IMR-90 (cell line): ENCODE measurements at regions not wholly inside any gene's neighbourhood (a gene's known extent, or its start where the extent isn't known, plus 50 kb on each side); places are given as distances from the start of the nearest gene placed in this dataset.
A peak's percentile ranks its signal among the peaks of the same experiment; 100 is the strongest.
"Not testable (repeated sequence)": the region's sequence is repeated elsewhere in the genome, so short reads cannot be mapped to it uniquely, and the experiment has no call there.

Experiments
- ATAC-seq: fragments of 200-7000 bp; cut with Tn5 transposase; 2 replicates; pipeline ENCODE4 v1.9.1; 2020; ENCODE audit warnings: low read depth, mild to moderate bottlenecking, moderate library complexity
- BruUV-seq: library from RNA; stranded (reverse); fragments of 400-500 nt; replicated peaks from 2 replicates; lab custom pipeline; 2021; lab: Mats Ljungman, UMichigan
- CTCF ChIA-PET: fragments of 300-600 bp; formaldehyde crosslinking; extraction: SDS; loops from one replicate; lab custom pipeline; 2021; ENCODE audit warnings: antibody characterized with exemption; lab: Yijun Ruan, JAX
- POLR2A ChIA-PET: fragments of 300-600 bp; sonication (Branson Sonifier 250); formaldehyde crosslinking; loops from one replicate; lab custom pipeline; 2022; ENCODE audit warnings: antibody characterized with exemption; ENCODE audit not compliant: unreplicated experiment; lab: Charles Lee
- DNase-seq: peaks from one replicate; pipeline ENCODE4 v3.0.0; 2013
- H2AFZ ChIP-seq: replicated peaks from 2 replicates; pipeline ENCODE3; 2013; ENCODE audit warnings: low read length, mild to moderate bottlenecking; ENCODE audit not compliant: poor library complexity
- H2AK5ac ChIP-seq: 2 replicates; pipeline ENCODE4 v1.6.1; 2013; ENCODE audit warnings: low read depth, low read length, inconsistent platforms
- H2AK9ac ChIP-seq: replicated peaks from 2 replicates; pipeline ENCODE3; 2013; ENCODE audit warnings: mild to moderate bottlenecking, low read depth, low read length, moderate library complexity; ENCODE audit not compliant: poor library complexity
- H2BK120ac ChIP-seq: 2 replicates; pipeline ENCODE4 v1.6.1; 2013; ENCODE audit warnings: low read depth, low read length, inconsistent platforms
- H2BK15ac ChIP-seq: 3 replicates; pipeline ENCODE4 v1.6.1; 2013; ENCODE audit warnings: low read depth, low read length, inconsistent platforms
- H2BK20ac ChIP-seq: 2 replicates; pipeline ENCODE4 v1.6.1; 2013; ENCODE audit warnings: low read depth, mild to moderate bottlenecking, inconsistent platforms, low read length, moderate library complexity
- H2BK5ac ChIP-seq: 2 replicates; pipeline ENCODE4 v1.6.1; 2013; ENCODE audit warnings: mild to moderate bottlenecking, low read depth, low read length, inconsistent platforms; ENCODE audit not compliant: poor library complexity, severe bottlenecking
- H3K14ac ChIP-seq: replicated peaks from 2 replicates; pipeline ENCODE4 v1.6.1; 2013; ENCODE audit warnings: low read depth, low read length, inconsistent platforms
- H3K18ac ChIP-seq: 2 replicates; pipeline ENCODE4 v1.6.1; 2013; ENCODE audit warnings: low read depth, low read length, control low read depth
- H3K23ac ChIP-seq: 2 replicates; pipeline ENCODE4 v1.6.1; 2013; ENCODE audit warnings: low read depth, low read length, inconsistent platforms
- H3K27ac ChIP-seq: 2 replicates; pipeline ENCODE4 v1.5.1; 2013; ENCODE audit warnings: mild to moderate bottlenecking, control low read depth, low read length; ENCODE audit not compliant: insufficient read depth
- H3K27me3 ChIP-seq: 2 replicates; pipeline ENCODE4 v1.6.1; 2013; ENCODE audit warnings: low read length; ENCODE audit not compliant: control insufficient read depth, insufficient read depth
- H3K36me3 ChIP-seq: 2 replicates; pipeline ENCODE4 v1.6.1; 2013; ENCODE audit warnings: low read length, mixed read lengths; ENCODE audit not compliant: control insufficient read depth, insufficient read depth
- H3K4ac ChIP-seq: 2 replicates; pipeline ENCODE4 v1.6.1; 2013; ENCODE audit warnings: low read depth, low read length, inconsistent platforms
- H3K4me1 ChIP-seq: 2 replicates; pipeline ENCODE4 v1.6.1; 2013; ENCODE audit warnings: low read length, mixed read lengths; ENCODE audit not compliant: control insufficient read depth, insufficient read depth
- H3K4me2 ChIP-seq: 2 replicates; pipeline ENCODE4 v1.6.1; 2013; ENCODE audit warnings: low read depth, mild to moderate bottlenecking, control low read depth, low read length, moderate library complexity
- H3K4me3 ChIP-seq: 2 replicates; pipeline ENCODE4 v1.5.1; 2013; ENCODE audit warnings: low read depth, mild to moderate bottlenecking, control low read depth, low read length, moderate library complexity; ENCODE audit not compliant: insufficient read depth
- H3K56ac ChIP-seq: 2 replicates; pipeline ENCODE4 v1.6.1; 2013; ENCODE audit warnings: low read length, inconsistent platforms; ENCODE audit not compliant: insufficient read depth; ENCODE audit errors: extremely low read depth
- H3K79me1 ChIP-seq, 2 experiments: 2 replicates each; pipeline ENCODE4 v1.6.1; 2013; ENCODE audit warnings: low read length in 2 of 2, inconsistent platforms in 1 of 2, low read depth in 1 of 2
- H3K9ac ChIP-seq: 2 replicates; pipeline ENCODE4 v1.6.1; 2013; ENCODE audit warnings: low read depth, low read length, control low read depth
- H3K9me1 ChIP-seq: 2 replicates; pipeline ENCODE4 v1.6.1; 2013; ENCODE audit warnings: low read length, inconsistent platforms; ENCODE audit not compliant: insufficient read depth
- H3K9me3 ChIP-seq: 2 replicates; pipeline ENCODE4 v1.6.1; 2013; ENCODE audit warnings: low read length; ENCODE audit not compliant: control insufficient read depth, insufficient read depth
- H4K20me1 ChIP-seq: 2 replicates; pipeline ENCODE4 v1.6.1; 2013; ENCODE audit warnings: low read length, inconsistent platforms; ENCODE audit not compliant: insufficient read depth
- H4K5ac ChIP-seq: 2 replicates; pipeline ENCODE4 v1.6.1; 2013; ENCODE audit warnings: mild to moderate bottlenecking, low read depth, low read length, control low read depth
- H4K8ac ChIP-seq, 2 experiments: 2 replicates each; pipeline ENCODE4 v1.6.1; 2013; ENCODE audit warnings: low read depth in 2 of 2, low read length in 2 of 2, control low read depth in 1 of 2, inconsistent platforms in 1 of 2
- H4K91ac ChIP-seq: 2 replicates; pipeline ENCODE4 v1.6.1; 2013; ENCODE audit warnings: low read depth, low read length, inconsistent platforms; ENCODE audit not compliant: insufficient read depth
- BHLHE40 ChIP-seq: fragments of 150-350 bp; IDR thresholded peaks from 2 replicates; pipeline ENCODE4 v1.6.1; 2016; ENCODE audit warnings: mild to moderate bottlenecking, low read depth, low read length
- CEBPB ChIP-seq: IDR thresholded peaks from 2 replicates; pipeline ENCODE4 v1.6.1; 2012; ENCODE audit warnings: low read depth, low read length, improper control_type of control experiment
- CHD1 ChIP-seq: IDR thresholded peaks from 2 replicates; pipeline ENCODE4 v1.6.1; 2012; ENCODE audit warnings: low read depth, low read length, improper control_type of control experiment
- FOS ChIP-seq: fragments of 150-350 bp; IDR thresholded peaks from 2 replicates; pipeline ENCODE4 v1.6.1; 2016; ENCODE audit warnings: low read depth, low read length
- MXI1 ChIP-seq: IDR thresholded peaks from 2 replicates; pipeline ENCODE4 v1.6.1; 2012; ENCODE audit warnings: low read depth, mild to moderate bottlenecking, low read length, moderate library complexity, borderline replicate concordance
- NFE2L2 ChIP-seq: fragments of 150-350 bp; IDR thresholded peaks from 2 replicates; pipeline ENCODE4 v1.6.1; 2016; ENCODE audit warnings: low read depth, mild to moderate bottlenecking, low read length
- POLR2A ChIP-seq: IDR thresholded peaks from 2 replicates; pipeline ENCODE4 v1.6.1; 2012; ENCODE audit warnings: mild to moderate bottlenecking, low read depth, low read length
- RCOR1 ChIP-seq: IDR thresholded peaks from 2 replicates; pipeline ENCODE4 v1.6.1; 2012; ENCODE audit warnings: mild to moderate bottlenecking, low read length, improper control_type of control experiment; ENCODE audit not compliant: insufficient replicate concordance
- WGBS, 2 experiments: methylation state at CpG; one replicate each; pipeline versions ENCODE4 v1.1.5 to v1.1.7; 2013; ENCODE audit warnings: missing lambda C conversion rate in 2 of 2; ENCODE audit not compliant: insufficient read length in 1 of 2; ENCODE audit errors: extremely low coverage in 2 of 2; 5-methylcytosine and 5-hydroxymethylcytosine counted together
- dilution Hi-C: fragments of 300-500 bp; cut with HindIII; formaldehyde crosslinking; loops from one replicate; pipeline ENCODE4 v1.14.3; 2018; ENCODE audit warnings: low sequenced_read_pairs; ENCODE audit not compliant: unreplicated experiment
- in situ Hi-C: fragments of 300-500 bp; cut with MboI; formaldehyde crosslinking; loops from 3 replicates; pipeline ENCODE4 v1.14.3; 2019; ENCODE audit warnings: low sequenced_read_pairs, inconsistent platforms, mixed read lengths
- intact Hi-C: fragments of 100-400 bp; cut with micrococcal nuclease; formaldehyde crosslinking; loops from 2 replicates; pipeline ENCODE4 v1.10.0; 2022
- TF ChIP-seq, protein P1 (sequence below): fragments of 150-350 bp; IDR thresholded peaks from 2 replicates; pipeline ENCODE4 v1.6.1; 2017; ENCODE audit warnings: mild to moderate bottlenecking, antibody characterized with exemption, low read length, low read depth

DNA sequence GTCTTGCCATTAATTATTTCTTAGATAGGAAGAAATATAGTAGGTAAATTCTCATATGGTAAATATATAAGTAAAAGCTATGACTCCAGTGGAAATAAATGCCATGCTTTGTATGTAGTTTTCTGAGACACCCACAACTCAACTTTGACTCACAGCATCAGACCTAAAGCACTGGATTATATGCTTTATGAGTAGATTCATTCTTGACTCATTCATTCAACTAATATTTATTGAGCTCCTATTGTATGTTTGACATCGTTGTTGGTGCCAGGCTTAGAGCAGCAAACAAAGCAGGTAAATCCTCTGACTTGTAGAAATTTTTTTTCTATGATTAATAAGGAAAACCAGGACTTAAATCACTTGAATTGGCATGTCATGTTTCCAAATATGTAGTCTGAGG, 211.4 kb downstream of the PTPRC start:
- TF ChIP-seq CEBPB = no peak
- TF ChIP-seq POLR2A = no peak
- TF ChIP-seq MXI1 = no peak
- TF ChIP-seq FOS = no peak
- no peak for TF ChIP-seq NFE2L2
- TF ChIP-seq RCOR1 = no peak
- TF ChIP-seq BHLHE40 = no peak
- no peak for TF ChIP-seq CHD1
- TF ChIP-seq, protein P1, sequence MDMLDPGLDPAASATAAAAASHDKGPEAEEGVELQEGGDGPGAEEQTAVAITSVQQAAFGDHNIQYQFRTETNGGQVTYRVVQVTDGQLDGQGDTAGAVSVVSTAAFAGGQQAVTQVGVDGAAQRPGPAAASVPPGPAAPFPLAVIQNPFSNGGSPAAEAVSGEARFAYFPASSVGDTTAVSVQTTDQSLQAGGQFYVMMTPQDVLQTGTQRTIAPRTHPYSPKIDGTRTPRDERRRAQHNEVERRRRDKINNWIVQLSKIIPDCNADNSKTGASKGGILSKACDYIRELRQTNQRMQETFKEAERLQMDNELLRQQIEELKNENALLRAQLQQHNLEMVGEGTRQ = no peak
- H3K9ac ChIP-seq = no peak overlapping the region
- H3K4ac ChIP-seq = no peak overlapping the region
- BruUV-seq = no TSS peak
- H3K23ac ChIP-seq = no peak overlapping the region
- ChIA-PET CTCF (no interaction called here), POLR2A (no interaction called here)
- no peak overlapping the region for H2AFZ ChIP-seq
- DNase-seq (peak; percentile 39), ATAC-seq (no peak)
- peaks cover 3 to 27% of the 10 kb centered on the region in 2 experiments; a peak in 3 of 4 replicates for H3K79me1 ChIP-seq
- H3K14ac ChIP-seq = no peak overlapping the region
- H4K91ac ChIP-seq = no peak overlapping the region
- no peak overlapping the region for H4K5ac ChIP-seq
- H3K4me3 ChIP-seq = no peak overlapping the region
- no peak overlapping the region for H3K18ac ChIP-seq
- H2AK5ac ChIP-seq = no peak overlapping the region
- H2BK20ac ChIP-seq = no peak overlapping the region
- dilution Hi-C loops (no loop called here), in situ Hi-C loops (no loop called here), intact Hi-C loops (no loop called here)
- H2AK9ac ChIP-seq = no peak overlapping the region
- H3K27ac ChIP-seq = no peak overlapping the region
- H4K8ac ChIP-seq = no peak overlapping the region
- H4K20me1 ChIP-seq = no peaks in the 10 kb centered on the region
- no peak overlapping the region for H2BK5ac ChIP-seq
- no peak overlapping the region for H2BK15ac ChIP-seq
- H2BK120ac ChIP-seq = no peak overlapping the region
- no peak overlapping the region for H3K56ac ChIP-seq
- H3K4me1 ChIP-seq = no peaks in the 10 kb centered on the region; the same call in 1 of the 2 replicates
- H3K9me1 ChIP-seq = peaks cover 3% of the 10 kb centered on the region; the same call in 1 of the 2 replicates
- no peaks in the 10 kb centered on the region for H3K9me3 ChIP-seq
- no CpG with 5 or more reads among the region's 1 CpG for WGBS, 2 experiments
- H3K36me3 ChIP-seq = peaks cover 17% of the 10 kb centered on the region
- H3K27me3 ChIP-seq = no peaks in the 10 kb centered on the region
- no peak overlapping the region for H3K4me2 ChIP-seq

DNA sequence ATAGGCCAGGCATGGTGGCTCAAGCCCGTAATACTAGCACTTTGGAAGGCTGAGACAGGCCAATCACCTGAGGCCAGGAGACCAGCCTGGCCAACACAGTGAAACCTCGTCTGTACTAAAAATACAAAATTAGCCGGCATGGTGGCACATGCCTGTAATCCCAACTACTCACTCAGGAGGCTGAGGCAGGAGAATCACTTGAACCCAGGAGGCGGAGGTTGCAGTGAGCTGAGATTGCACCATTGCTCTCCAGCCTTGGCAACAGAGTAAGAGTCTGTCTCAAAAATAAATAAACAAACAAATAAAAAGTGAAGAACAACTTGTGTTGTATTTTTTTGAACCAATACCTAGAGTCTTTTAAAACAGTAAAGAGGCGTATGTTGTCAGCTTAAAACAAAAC, 212.1 kb downstream of the PTPRC start:
- H2AK9ac ChIP-seq, BruUV-seq, H4K20me1 ChIP-seq, intact Hi-C loops, DNase-seq, in situ Hi-C loops, H4K5ac ChIP-seq, H2AK5ac ChIP-seq, H3K9ac ChIP-seq, dilution Hi-C loops, H3K27me3 ChIP-seq, H3K23ac ChIP-seq, ATAC-seq, H3K4ac ChIP-seq, H3K4me1 ChIP-seq, H2BK20ac ChIP-seq, H2BK120ac ChIP-seq, H3K14ac ChIP-seq, H3K56ac ChIP-seq, H3K9me3 ChIP-seq, H3K4me3 ChIP-seq, H2AFZ ChIP-seq, H3K27ac ChIP-seq, H3K9me1 ChIP-seq, H4K8ac ChIP-seq, H2BK15ac ChIP-seq, H2BK5ac ChIP-seq, H4K91ac ChIP-seq, H3K4me2 ChIP-seq, H3K18ac ChIP-seq: not testable (repeated sequence)
- ChIA-PET POLR2A (interaction anchor here (0.6 kb wide), 1 partner anchor 1659 kb away, joined by 3 read pairs; no protein-coding TSS in a partner anchor), CTCF (interaction anchor here (0.6 kb wide), 1 partner anchor 273 kb away, joined by 3 read pairs; no protein-coding TSS in a partner anchor)
- Histone ChIP-seq H3K36me3 (peaks cover 12% of the 10 kb centered on the region), H3K79me1 (peaks cover 7 to 27% of the 10 kb centered on the region in 2 experiments; a peak in 3 of 4 replicates)
- WGBS, 2 experiments = 92% methylated on average over 2 of the region's 5 CpGs; no CpG with 5 or more reads in 1 of the 2 experiments
